ELR (cell line): ENCODE measurements at regions not wholly inside any gene's neighbourhood (a gene's known extent, or its start where the extent isn't known, plus 50 kb on each side); places are given as distances from the start of the nearest gene placed in this dataset.
"Not testable (repeated sequence)": the region's sequence is repeated elsewhere in the genome, so short reads cannot be mapped to it uniquely, and the experiment has no call there.

Experiments
- DNase-seq: peaks from one replicate; pipeline ENCODE4 v3.0.0-alpha.2; 2015; ENCODE audit warnings: low read depth

- no peak for DNase-seq
Measured at GRCh38 chr13:30065181-30065580, 214.8 kb upstream of the UBL3 start.

GRCh38 chr13:30063892-30064291 is 213.5 kb upstream of the UBL3 start:
- DNase-seq, result no peak

GRCh38 chr13:30061217-30061616 is 210.8 kb upstream of the UBL3 start:
- peak; percentile 8 for DNase-seq

- DNase-seq, result no peak
Measured at GRCh38 chr13:30058429-30058828, 208.0 kb upstream of the UBL3 start.

GRCh38 chr13:30054546-30054945 is 204.1 kb upstream of the UBL3 start:
- DNase-seq, result not testable (repeated sequence)

GRCh38 chr13:30053939-30054338 is 203.5 kb upstream of the UBL3 start:
- no peak for DNase-seq

- DNase-seq, result no peak
Measured at GRCh38 chr13:30052120-30052519, 201.7 kb upstream of the UBL3 start.

GRCh38 chr13:30051531-30052060 is 201.2 kb upstream of the UBL3 start:
- DNase-seq, result no peak

- DNase-seq, result peak; percentile 72
Measured at GRCh38 chr13:30049692-30050091, 199.3 kb upstream of the UBL3 start.

GRCh38 chr13:30047154-30047874 is 196.9 kb upstream of the UBL3 start:
- no peak for DNase-seq

GRCh38 chr13:30045916-30046704 is 195.7 kb upstream of the UBL3 start:
- DNase-seq, result peak; percentile 87

GRCh38 chr13:30044932-30045331 is 194.5 kb upstream of the UBL3 start:
- no peak for DNase-seq

GRCh38 chr13:30043631-30043925 is 193.2 kb upstream of the UBL3 start:
- no peak for DNase-seq

- no peak for DNase-seq
Measured at GRCh38 chr13:30042891-30043630, 192.6 kb upstream of the UBL3 start.

GRCh38 chr13:30042272-30042671 is 191.9 kb upstream of the UBL3 start:
- no peak for DNase-seq

GRCh38 chr13:30039511-30039911 is 189.1 kb upstream of the UBL3 start:
- DNase-seq, result no peak

GRCh38 chr13:30038884-30039283 is 188.5 kb upstream of the UBL3 start:
- peak; percentile 35 for DNase-seq

- no peak for DNase-seq
Measured at GRCh38 chr13:30037766-30038165, 187.3 kb upstream of the UBL3 start.

- DNase-seq, result no peak
Measured at GRCh38 chr13:30037306-30037705, 186.9 kb upstream of the UBL3 start.

- DNase-seq, result no peak
Measured at GRCh38 chr13:30034458-30034795, 184.0 kb upstream of the UBL3 start.

- DNase-seq, result peak; percentile 93
Measured at GRCh38 chr13:30033681-30034457, 183.5 kb upstream of the UBL3 start.

GRCh38 chr13:30032263-30032662 is 181.8 kb upstream of the UBL3 start:
- no peak for DNase-seq
